Activated CD8-positive, alpha-beta memory T cell treated with anti-CD3 and anti-CD28 coated beads for 24 hours (primary cell): ENCODE measurements at regions not wholly inside any gene's neighbourhood (a gene's known extent, or its start where the extent isn't known, plus 50 kb on each side); places are given as distances from the start of the nearest gene placed in this dataset.

ENCODE experiments used
- DNase-seq: peaks from one replicate; pipeline ENCODE4 v3.0.0-alpha.2; 2020

DNA sequence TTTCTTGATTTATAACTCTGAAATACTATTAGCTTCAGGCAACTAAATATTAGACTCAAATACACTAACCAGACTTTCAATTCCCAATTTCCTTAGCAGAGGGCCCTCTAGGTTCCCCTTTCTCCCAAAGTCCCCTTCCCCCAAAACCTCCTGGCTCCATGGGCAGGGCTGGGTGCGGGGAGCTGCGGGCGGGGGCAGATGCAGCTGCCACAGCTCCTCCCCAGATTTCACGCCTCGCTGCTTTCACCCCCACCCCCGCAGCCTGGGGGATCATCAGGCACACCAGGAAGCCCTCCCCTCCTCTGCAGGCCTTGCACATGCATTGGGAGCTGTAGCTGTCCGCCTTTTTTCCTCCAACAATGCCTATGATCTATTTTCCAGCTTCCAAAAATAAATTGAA is 82.8 kb upstream of the SPATA31C2 start:
- DNase-seq, result no peak

DNA sequence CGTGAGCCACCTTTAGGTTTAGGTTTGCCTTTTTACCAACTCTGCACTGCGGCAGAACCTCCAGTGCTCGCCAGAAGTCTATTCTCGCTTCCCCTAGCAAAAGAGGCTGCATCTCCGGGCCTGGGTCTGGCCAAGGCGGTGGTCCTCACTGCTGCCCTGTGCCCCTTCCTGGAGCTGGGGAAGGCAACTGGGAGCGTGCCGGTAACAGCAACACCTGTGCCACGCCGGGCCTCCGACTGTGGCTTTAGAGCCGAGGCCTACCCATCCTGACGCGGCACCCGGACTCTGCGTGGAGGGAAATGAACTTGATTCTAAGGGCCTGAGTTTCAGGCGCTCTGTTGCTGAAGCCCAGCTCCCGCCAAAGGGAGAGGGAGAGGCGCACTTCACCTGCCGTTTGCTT is 82.4 kb upstream of the SPATA31C2 start:
- no peak for DNase-seq

DNA sequence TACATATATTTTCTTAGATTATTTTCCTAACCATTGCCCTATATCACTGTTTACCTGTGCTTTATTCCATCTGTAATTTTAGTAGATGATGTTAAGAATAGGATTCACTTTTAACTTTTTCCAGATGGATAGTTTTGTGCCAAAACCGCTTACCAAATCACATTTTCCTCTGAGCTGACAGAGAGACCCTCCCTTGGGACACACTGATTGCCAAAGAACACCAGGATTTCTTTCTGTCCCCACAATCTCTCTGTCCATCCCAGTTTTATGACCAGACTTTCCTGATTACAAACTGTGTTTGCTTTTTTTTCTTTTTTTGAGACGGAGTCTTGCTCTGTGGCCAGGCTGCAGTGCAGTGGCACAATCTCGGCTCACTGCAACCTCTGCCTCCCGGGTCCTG is 81.3 kb upstream of the SPATA31C2 start:
- no peak for DNase-seq

DNA sequence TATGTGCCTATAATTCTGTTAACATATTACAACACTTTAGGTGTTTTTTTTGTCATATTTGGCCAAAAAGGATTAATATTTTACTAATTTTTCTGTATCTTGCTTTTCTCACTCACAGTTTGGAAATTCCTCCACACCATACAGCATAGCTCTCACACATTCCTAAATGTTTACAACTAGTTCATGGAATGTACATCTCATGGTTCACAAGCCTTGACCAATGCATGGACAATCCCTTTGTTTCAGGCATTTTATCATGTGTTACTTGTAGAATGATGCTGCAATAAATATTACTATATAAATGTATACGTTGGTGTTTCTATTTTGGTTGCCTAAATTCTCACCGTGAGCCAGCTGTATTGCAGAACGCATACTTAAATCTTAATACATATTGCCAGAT is 80.5 kb upstream of the SPATA31C2 start:
- DNase-seq, result no peak

DNA sequence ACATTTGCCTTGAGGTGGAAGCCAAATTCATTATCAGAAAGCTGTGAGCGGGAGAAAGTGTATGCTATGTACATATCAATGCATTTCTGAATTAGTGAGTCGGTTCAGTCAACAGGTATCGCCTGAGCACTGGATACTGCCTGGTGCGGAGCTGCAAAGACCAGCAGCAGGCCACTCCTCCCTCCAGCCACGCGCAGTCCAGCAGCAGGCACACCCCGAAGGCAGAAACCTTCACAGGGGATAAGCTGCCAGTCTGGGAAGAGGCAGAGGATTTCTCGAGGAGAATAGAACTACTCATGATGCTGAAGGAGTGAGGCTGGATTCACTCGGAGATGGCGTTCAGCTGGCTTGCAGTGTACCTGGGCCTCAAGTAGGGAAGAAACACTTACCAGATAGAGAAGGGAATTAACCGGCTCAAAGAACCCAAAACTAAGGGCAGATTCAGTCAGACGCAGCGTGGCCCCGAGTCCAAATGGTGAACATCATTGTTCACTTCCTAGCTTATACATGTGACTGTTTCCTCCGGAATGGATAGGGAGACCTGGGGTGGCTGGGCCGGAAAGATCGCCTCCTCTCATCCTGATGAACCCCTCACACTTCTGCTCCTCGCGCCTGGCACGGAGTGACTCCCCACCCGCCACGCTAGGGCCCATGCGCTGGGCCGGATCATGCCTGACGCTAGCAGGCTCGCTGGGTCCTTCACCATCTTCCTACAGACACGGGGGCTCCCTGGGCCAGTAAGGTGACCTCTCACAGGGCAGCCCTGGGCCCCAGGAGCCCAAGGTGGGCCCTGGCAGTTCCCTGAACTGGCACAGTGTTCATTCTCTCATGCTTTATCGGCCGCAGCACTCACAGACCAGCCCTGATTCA is 78.1 kb upstream of the SPATA31C2 start:
- no peak for DNase-seq

DNA sequence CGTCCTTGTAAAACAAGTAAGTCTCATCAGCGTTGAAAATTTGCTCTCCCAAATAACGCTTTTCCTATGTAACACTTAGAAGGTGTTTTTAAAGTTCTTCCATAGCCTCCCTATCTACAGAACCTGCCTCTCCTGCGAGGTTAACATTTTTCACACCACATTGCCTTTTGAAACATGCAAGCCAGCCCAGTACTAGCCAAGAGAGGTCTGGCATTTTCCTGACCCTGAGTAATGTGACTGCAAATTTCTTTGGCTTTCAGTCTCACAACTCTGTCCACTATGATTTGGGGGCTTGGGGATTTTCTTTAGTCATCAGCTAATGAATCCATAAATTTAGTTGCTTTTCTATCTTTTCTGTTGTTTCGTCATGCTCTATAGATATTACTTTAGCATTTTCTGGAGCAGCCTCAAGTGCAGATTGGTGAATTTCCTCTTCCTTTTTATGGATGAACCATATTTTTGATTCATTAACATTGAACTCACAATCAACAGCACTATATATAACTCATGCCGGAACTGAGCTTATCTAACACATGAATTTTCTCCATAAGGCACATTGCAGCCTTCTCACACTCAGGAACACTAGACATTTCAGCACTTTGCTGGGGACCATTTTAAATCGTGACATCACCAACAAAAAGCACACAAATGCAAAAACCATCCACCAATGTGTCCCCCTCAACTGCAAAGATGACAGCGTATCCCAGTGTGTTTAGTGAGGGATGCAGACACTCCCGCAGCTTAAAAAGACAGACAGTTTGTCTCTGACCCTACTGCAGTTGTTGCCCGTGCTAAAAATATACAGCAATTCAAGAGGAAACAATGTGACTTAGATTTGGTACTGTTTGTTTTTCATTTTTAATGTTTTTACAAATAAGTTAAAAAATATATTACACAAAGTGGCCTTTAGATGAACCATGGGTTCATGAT is 77.2 kb upstream of the SPATA31C2 start:
- DNase-seq, result no peak

DNA sequence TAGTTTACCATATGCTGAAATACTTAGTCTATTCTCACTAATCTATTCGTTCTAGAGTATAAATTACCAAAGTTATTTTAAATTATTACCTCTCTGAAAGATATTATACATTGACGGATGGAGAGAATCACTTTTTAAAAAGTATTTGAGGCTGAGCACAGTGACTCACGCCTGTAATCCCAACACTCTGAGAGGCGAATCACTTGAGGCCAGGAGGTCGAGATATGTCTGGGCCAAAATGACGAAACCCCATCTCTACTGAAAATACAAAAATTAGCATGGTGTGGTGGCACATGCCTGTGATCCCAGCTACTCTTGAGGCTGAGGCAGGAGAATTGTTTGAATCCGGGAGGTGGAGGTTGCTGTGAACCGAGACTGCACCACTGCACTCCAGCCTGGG is 64.0 kb upstream of the SPATA31C2 start:
- no peak for DNase-seq

DNA sequence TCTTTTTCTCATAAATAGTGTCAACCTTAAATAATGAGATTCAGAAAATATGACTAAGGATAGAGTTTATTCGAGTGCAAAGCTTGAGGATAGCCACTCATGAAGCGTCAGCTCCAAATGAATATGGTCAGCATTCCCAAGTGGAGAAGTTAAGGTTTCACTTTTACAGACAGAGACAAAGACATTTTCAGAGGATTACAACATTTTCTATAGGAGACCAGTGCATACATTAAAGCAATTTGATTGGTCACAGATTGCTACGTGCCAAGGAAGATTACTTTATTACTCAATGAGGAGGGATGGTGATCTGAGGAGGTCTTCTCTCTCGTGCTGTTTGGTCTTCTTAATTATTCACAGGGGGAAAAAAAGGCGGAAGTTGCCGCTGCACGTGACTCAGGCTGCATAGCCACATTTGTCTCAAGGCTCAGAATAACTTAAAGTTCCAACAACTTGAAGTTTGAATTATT is 60.1 kb upstream of the SPATA31C2 start:
- no peak for DNase-seq

DNA sequence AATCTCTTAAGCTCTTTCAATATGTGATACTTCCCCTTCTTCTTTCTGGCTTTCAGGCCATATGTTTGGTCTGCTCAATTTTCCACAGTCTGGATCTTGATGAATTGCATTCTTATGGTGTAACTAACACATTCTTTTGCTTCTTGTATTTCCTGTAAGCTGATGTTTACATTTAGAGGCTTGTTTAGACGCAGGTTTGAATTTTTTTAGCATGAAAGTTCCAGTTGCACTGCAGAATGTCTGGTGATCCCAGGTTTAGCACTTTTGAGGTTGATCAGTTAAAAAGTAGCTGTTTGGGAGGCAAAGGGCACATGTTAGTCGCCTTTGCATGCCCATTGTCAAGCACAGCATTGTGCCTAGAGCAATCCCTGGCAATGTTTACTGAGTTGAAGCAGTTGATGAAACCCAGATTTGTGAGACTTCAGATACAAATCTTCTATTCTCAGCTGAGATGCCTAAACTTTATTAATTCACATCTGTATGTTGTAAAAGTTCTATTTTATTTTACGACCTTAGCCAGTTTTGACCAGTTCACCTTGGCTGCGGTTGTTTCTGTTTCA is 59.6 kb upstream of the SPATA31C2 start:
- no peak for DNase-seq

DNA sequence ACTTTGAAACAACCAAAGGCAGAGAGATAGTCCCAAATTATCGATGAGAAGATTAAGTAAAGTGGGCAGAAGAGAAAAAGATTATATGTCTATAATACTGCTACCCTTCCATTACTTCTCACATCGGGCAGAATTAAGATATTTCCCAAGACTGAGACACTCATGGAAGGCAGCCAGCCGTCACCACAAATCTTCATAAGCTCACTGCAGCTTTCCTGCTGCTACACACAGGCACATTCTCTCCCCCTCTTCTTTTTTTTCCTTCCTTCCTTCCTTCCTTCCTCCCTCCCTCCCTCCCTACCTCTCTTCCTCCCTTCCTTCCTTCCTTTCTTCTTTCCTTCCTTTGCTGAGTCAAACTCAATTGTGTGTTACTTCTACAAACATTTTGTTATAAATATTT is 58.7 kb upstream of the SPATA31C2 start:
- no peak for DNase-seq

DNA sequence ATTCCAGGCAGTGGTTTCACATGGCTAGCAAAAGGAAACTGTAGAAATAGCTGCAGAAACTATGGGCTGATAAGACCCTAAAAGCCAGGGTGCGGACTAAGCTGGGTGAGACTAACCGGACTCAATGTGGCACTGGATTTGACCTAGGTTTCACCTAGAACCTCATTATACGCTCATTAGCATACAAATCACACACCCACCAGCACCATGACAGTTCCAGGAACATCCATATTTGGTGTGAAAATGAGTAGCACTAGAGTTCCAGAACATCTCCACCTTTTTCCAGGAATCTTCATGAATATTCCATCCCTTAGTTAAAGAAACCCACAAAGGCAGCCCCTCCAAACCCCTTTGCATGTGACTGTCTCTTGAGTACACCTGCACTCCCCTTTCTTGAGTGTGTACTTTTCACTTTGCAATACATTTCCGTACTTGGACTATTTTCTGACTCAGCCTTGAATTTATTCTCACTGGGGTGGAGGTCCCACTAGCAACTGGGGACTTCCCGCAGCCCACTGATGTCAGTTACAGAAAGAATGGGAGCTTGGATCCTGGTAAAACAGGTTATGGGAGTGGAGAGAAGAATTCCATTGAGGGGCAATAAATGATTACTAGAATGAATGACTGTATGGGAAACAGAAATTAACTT is 58.0 kb upstream of the SPATA31C2 start:
- no peak for DNase-seq

DNA sequence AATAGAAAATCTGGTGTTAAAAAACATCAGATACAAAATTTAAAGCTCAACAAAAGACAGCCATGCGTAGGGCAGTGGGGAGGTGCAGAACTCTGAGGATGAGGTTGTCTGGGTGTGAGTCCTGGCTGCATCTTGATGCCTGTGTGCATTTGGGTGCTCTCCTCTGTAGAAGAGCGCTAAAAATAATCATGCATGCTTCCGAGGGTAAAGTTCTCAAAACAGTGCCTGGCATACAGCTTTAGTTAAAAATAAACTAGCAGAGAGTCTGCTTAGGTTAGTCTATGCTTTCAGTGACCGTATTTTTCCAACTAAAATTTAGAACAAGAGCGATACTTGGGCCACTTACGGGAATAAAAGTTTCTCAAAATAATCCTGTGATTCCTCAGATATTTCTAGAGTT is 55.5 kb upstream of the SPATA31C2 start:
- DNase-seq, result no peak

DNA sequence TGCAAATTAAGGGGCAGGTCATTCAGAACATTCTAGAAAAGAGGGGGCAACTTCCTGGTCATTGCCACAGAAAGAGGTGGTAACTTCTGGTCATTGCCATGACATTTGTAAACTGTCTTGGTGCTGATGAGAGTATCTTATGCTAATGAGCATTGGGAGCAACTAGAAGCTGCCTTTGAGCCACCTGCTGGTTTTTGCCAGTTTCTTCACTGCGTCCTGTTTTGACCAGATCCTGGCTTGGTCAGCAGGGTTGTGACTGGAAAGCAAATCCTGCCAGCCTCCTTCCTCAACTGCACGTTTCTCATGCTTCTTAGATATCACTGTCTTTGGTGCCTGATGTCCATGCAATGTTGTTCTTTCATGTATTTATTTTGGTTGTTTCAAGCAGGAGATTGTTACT is 53.2 kb upstream of the SPATA31C2 start:
- no peak for DNase-seq

DNA sequence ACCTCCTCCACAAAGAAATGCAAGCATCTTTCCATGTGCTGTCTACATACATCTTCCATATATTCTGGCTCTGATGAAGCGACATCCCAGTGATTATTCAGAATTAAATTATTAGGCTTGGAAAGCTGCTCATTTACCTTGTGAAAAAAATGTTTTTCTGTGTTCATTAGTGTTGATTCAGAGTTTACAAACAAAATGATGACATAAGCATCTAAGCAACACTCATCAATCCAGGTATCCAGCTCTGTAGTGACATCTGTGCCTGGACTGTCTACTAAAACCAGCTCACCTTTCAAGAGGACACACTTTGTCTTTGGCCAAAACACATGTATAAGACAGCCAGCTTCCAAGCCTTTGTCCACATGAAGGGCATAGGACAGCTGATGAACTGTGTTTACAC is 51.1 kb upstream of the SPATA31C2 start:
- DNase-seq, result no peak
